RWPE1 (cell line): ENCODE measurements at regions not wholly inside any gene's neighbourhood (a gene's known extent, or its start where the extent isn't known, plus 50 kb on each side); places are given as distances from the start of the nearest gene placed in this dataset.

Source experiments
- CTCF ChIA-PET: fragments of 350-600 bp; sonication (Branson Sonifier 250); formaldehyde crosslinking; extraction: SDS; loops from one replicate; lab custom pipeline; 2021; lab: Yijun Ruan, JAX
- POLR2A ChIA-PET: fragments of 400-600 bp; formaldehyde crosslinking; extraction: SDS; loops from one replicate; lab custom pipeline; 2020; ENCODE audit warnings: antibody characterized with exemption; ENCODE audit not compliant: low non-redundant PET; lab: Yijun Ruan, JAX
- DNase-seq: peaks from one replicate; pipeline ENCODE4 v3.0.0; 2012; ENCODE audit warnings: low spot score
- H3K27ac ChIP-seq: fragments of 450-650 bp; 2 replicates; pipeline ENCODE4 v1.5.1; 2017
- TF ChIP-seq, protein P1 (sequence below): fragments of 450-650 bp; conservative IDR thresholded peaks from 2 replicates; pipeline ENCODE4 v1.5.1; 2017; ENCODE audit warnings: low read depth, mild to moderate bottlenecking

DNA sequence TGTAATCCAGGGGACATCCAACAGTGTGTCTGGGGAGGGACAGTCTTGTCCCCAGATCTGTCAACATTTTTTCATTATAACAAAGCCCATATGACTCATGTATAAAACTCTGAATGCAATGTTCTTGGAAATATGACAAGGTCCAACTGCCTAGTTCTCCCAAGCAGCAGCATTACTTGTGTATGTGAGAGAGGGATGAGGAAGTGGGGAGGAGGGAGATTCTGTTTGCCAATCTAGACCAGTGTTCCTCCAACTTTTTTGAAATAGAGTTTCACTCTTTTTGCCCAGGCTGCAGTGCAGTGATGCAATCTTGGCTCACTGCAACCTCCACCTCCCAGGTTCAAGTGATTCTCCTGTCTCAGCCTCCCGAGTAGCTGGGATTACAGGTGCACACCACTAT is 394.8 kb downstream of the DHX35 start:
- no peak overlapping the region for H3K27ac ChIP-seq
- ChIA-PET POLR2A (no interaction called here), CTCF (no interaction called here)
- DNase-seq = no peak
- TF ChIP-seq, protein P1, sequence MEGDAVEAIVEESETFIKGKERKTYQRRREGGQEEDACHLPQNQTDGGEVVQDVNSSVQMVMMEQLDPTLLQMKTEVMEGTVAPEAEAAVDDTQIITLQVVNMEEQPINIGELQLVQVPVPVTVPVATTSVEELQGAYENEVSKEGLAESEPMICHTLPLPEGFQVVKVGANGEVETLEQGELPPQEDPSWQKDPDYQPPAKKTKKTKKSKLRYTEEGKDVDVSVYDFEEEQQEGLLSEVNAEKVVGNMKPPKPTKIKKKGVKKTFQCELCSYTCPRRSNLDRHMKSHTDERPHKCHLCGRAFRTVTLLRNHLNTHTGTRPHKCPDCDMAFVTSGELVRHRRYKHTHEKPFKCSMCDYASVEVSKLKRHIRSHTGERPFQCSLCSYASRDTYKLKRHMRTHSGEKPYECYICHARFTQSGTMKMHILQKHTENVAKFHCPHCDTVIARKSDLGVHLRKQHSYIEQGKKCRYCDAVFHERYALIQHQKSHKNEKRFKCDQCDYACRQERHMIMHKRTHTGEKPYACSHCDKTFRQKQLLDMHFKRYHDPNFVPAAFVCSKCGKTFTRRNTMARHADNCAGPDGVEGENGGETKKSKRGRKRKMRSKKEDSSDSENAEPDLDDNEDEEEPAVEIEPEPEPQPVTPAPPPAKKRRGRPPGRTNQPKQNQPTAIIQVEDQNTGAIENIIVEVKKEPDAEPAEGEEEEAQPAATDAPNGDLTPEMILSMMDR = no peak

- CTCF ChIA-PET = interaction anchor here (0.7 kb wide), 1 partner anchor 84 kb away, joined by 4 read pairs; no protein-coding TSS in a partner anchor
- TF ChIP-seq, protein P1 = no peak
- DNase-seq = no peak
- POLR2A ChIA-PET = no interaction called here
- no peak overlapping the region for H3K27ac ChIP-seq
Measured at GRCh38 chr20:39349240-39349639, 387.1 kb downstream of the DHX35 start.

DNA sequence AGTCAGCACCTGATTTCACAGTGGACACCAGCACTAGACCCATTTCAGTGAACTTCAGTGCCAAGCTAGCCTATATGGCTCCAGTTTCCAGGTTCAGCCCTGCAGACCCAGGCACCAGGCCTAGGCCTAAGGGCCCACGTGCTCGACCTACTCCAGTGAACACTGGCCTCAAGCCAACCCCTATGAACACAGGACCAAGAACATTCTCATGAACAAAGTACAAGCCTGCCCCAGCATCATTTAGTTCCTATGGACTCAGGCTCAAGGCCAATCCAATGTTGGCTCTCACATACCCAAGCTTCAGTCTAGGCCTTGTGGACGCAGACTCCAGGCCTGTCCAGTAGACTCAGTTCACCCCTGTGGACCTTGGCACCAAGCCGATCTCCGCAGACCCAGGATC is 385.5 kb downstream of the DHX35 start:
- TF ChIP-seq, protein P1 = no peak
- ChIA-PET POLR2A (no interaction called here), CTCF (no interaction called here)
- DNase-seq = no peak
- no peak overlapping the region for H3K27ac ChIP-seq

GRCh38 chr20:39342463-39342862 is 380.3 kb downstream of the DHX35 start:
- ChIA-PET CTCF (no interaction called here), POLR2A (no interaction called here)
- TF ChIP-seq, protein P1 = no peak
- H3K27ac ChIP-seq = no peak overlapping the region
- no peak for DNase-seq

DNA sequence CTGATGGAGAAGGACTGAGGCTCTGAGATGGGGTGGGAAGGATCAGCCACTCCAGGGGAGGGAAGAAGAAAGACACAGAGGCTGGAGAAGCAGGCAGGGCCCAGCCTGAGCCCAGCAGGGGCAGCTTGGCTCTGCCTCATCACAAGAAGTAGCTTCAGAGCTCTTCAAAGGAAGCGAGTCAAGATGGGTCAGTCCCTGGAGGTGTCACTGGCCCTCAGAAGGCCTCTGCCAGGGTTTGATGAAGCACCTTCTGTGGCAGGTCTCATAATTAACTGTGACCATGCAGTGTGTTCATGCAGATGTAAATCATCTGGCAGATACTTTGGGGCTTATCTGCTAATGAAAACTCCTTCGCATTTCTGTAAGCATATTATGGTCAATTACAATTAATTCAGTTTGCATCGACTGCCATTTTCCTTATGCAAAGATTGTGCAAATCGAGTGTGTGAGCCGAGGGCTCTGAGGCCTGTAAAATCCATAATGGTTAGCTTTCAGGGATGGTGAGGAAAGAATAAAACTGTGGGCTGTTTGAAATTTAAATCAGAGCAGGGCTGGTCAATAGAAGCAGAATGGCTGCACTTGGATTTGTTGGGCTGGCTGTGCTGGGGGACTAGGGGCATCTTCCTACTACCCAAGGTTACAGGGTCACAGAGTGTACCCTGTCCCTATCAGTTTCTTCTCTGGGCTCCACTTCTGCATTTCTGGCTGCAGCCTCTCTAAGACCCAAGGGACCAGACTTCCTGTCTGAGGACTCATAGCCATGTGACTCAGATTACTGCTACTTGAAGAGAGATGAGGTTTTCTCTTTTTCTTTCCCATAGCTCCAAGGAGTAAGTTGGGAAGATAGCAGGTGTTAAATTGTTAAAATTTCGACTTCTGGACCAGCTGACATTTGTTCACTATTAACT is 376.6 kb downstream of the DHX35 start:
- CTCF ChIA-PET = interaction anchor here (0.6 kb wide), 1 partner anchor 307 kb away, joined by 3 read pairs; no protein-coding TSS in a partner anchor
- TF ChIP-seq, protein P1 = no peak
- no peak overlapping the region for H3K27ac ChIP-seq
- POLR2A ChIA-PET = no interaction called here
- DNase-seq = no peak

GRCh38 chr20:39333211-39333610 is 371.1 kb downstream of the DHX35 start:
- ChIA-PET POLR2A (no interaction called here), CTCF (no interaction called here)
- no peak overlapping the region for H3K27ac ChIP-seq
- TF ChIP-seq, protein P1 = no peak
- no peak for DNase-seq
